ENCODE measurements at regions not wholly inside any gene's neighbourhood (a gene's known extent, or its start where the extent isn't known, plus 50 kb on each side); places are given as distances from the start of the nearest gene placed in this dataset.

DNA sequence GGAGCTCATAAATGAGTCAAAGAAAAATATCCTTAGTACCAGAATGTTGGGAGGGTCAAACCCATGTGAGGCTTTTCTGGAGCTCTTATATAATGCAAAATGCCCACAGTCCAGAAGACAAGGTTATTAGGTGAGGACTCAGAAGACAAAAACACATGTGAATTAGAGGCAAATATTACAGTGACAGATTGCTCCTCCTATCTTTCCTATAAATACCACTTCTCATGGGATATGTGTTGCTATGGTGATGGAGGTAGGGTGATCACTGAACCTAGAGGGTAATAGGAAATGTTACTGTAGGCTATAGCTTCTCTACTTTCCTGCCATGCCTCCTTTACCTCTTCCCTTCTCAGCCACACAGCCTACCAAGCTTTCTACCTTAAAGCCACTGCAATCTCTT is 264.6 kb downstream of the SEC61B start:
- TF ChIP-seq, protein P1, sequence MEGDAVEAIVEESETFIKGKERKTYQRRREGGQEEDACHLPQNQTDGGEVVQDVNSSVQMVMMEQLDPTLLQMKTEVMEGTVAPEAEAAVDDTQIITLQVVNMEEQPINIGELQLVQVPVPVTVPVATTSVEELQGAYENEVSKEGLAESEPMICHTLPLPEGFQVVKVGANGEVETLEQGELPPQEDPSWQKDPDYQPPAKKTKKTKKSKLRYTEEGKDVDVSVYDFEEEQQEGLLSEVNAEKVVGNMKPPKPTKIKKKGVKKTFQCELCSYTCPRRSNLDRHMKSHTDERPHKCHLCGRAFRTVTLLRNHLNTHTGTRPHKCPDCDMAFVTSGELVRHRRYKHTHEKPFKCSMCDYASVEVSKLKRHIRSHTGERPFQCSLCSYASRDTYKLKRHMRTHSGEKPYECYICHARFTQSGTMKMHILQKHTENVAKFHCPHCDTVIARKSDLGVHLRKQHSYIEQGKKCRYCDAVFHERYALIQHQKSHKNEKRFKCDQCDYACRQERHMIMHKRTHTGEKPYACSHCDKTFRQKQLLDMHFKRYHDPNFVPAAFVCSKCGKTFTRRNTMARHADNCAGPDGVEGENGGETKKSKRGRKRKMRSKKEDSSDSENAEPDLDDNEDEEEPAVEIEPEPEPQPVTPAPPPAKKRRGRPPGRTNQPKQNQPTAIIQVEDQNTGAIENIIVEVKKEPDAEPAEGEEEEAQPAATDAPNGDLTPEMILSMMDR (IDR thresholded peaks at IDR 0.05): no peak
- TF ChIP-seq POLR2A (IDR thresholded peaks at IDR 0.05): no peak

All from thyroid gland (tissue), 4 donors.